H9 (cell line): ENCODE measurements at regions not wholly inside any gene's neighbourhood (a gene's known extent, or its start where the extent isn't known, plus 50 kb on each side); places are given as distances from the start of the nearest gene placed in this dataset.

ENCODE experiments used
- DNase-seq: peaks from one replicate; pipeline ENCODE4 v3.0.0-alpha.2; 2017
- H2AFZ ChIP-seq: one replicate; pipeline ENCODE4 v1.6.1; 2013; ENCODE audit warnings: mild to moderate bottlenecking, low read length, control low read depth, moderate library complexity
- H2AK5ac ChIP-seq: 2 replicates; pipeline ENCODE4 v1.6.1; 2013; ENCODE audit warnings: low read length, control low read depth, mixed read lengths; ENCODE audit not compliant: insufficient read length
- H2BK120ac ChIP-seq: one replicate; pipeline ENCODE4 v1.6.1; 2013; ENCODE audit warnings: low read depth, mild to moderate bottlenecking, low read length, control low read depth, inconsistent platforms; ENCODE audit not compliant: poor library complexity, severe bottlenecking
- H2BK12ac ChIP-seq: 2 replicates; pipeline ENCODE4 v1.6.1; 2013; ENCODE audit warnings: low read length, control low read depth, mixed read lengths, low read depth; ENCODE audit not compliant: insufficient read length
- H2BK15ac ChIP-seq: 2 replicates; pipeline ENCODE4 v1.6.1; 2013; ENCODE audit warnings: low read depth, low read length, control low read depth
- H2BK20ac ChIP-seq: one replicate; pipeline ENCODE4 v1.6.1; 2013; ENCODE audit warnings: low read depth, mild to moderate bottlenecking, low read length, control low read depth, inconsistent platforms; ENCODE audit not compliant: poor library complexity, severe bottlenecking
- H2BK5ac ChIP-seq: 2 replicates; pipeline ENCODE4 v1.6.1; 2013; ENCODE audit warnings: low read length, control low read depth, mixed read lengths; ENCODE audit not compliant: insufficient read length
- H3K14ac ChIP-seq: 2 replicates; pipeline ENCODE4 v1.6.1; 2013; ENCODE audit warnings: low read length, control low read depth; ENCODE audit not compliant: insufficient read depth
- H3K18ac ChIP-seq: 2 replicates; pipeline ENCODE4 v1.6.1; 2013; ENCODE audit warnings: low read depth, mild to moderate bottlenecking, mixed read lengths, low read length, control low read depth; ENCODE audit not compliant: insufficient read length
- H3K23ac ChIP-seq: 2 replicates; pipeline ENCODE4 v1.6.1; 2013; ENCODE audit warnings: low read length, control low read depth, mixed read lengths, low read depth; ENCODE audit not compliant: insufficient read length
- H3K23me2 ChIP-seq: 2 replicates; pipeline ENCODE4 v1.6.1; 2013; ENCODE audit warnings: low read depth, mild to moderate bottlenecking, mixed read lengths, low read length, control low read depth; ENCODE audit not compliant: insufficient read length, poor library complexity, severe bottlenecking
- H3K27ac ChIP-seq: 2 replicates; pipeline ENCODE4 v1.5.1; 2013; ENCODE audit warnings: low read length, control low read depth, mixed read lengths, low read depth; ENCODE audit not compliant: insufficient read length
- H3K27me3 ChIP-seq: 2 replicates; pipeline ENCODE4 v1.6.1; 2013; ENCODE audit warnings: low read length, control low read depth, inconsistent platforms; ENCODE audit not compliant: insufficient read depth
- H3K4ac ChIP-seq: 2 replicates; pipeline ENCODE4 v1.6.1; 2013; ENCODE audit warnings: low read depth, mild to moderate bottlenecking, control low read depth, inconsistent platforms, low read length, moderate library complexity
- H3K4me1 ChIP-seq: 2 replicates; pipeline ENCODE4 v1.6.1; 2013; ENCODE audit warnings: low read length, control low read depth, inconsistent platforms; ENCODE audit not compliant: insufficient read depth
- H3K4me2 ChIP-seq: 2 replicates; pipeline ENCODE4 v1.6.1; 2013; ENCODE audit warnings: low read length, control low read depth, mixed read lengths; ENCODE audit not compliant: insufficient read length, insufficient read depth
- H3K56ac ChIP-seq: 2 replicates; pipeline ENCODE4 v1.6.1; 2013; ENCODE audit warnings: low read depth, mild to moderate bottlenecking, mixed read lengths, low read length, control low read depth; ENCODE audit not compliant: insufficient read length
- H3K79me1 ChIP-seq: 2 replicates; pipeline ENCODE4 v1.6.1; 2013; ENCODE audit warnings: low read depth, mild to moderate bottlenecking, moderate library complexity, low read length, control low read depth, inconsistent platforms; ENCODE audit not compliant: insufficient read depth, poor library complexity, severe bottlenecking
- H3K79me2 ChIP-seq: 2 replicates; pipeline ENCODE4 v1.6.1; 2013; ENCODE audit warnings: low read length, control low read depth, inconsistent platforms; ENCODE audit not compliant: insufficient read depth
- H3K9ac ChIP-seq: 2 replicates; pipeline ENCODE4 v1.6.1; 2013; ENCODE audit warnings: low read length, control low read depth, mixed read lengths; ENCODE audit not compliant: insufficient read length; ENCODE audit errors: extremely low read depth
- H3K9me3 ChIP-seq: one replicate; pipeline ENCODE4 v1.6.1; 2013; ENCODE audit warnings: low read depth, low read length, inconsistent platforms; ENCODE audit not compliant: control insufficient read depth
- H3T11ph ChIP-seq: one replicate; pipeline ENCODE4 v1.6.1; 2013; ENCODE audit warnings: mild to moderate bottlenecking, low read length, control low read depth, inconsistent platforms
- H4K20me1 ChIP-seq: one replicate; pipeline ENCODE4 v1.6.1; 2013; ENCODE audit not compliant: control insufficient read depth, insufficient read length, insufficient read depth
- H4K5ac ChIP-seq: 2 replicates; pipeline ENCODE4 v1.6.1; 2013; ENCODE audit warnings: low read depth, mild to moderate bottlenecking, mixed read lengths, low read length, control low read depth; ENCODE audit not compliant: insufficient read length
- H4K8ac ChIP-seq: replicated peaks from 2 replicates; pipeline ENCODE4 v1.6.1; 2013; ENCODE audit warnings: low read length, control low read depth, mixed read lengths, low read depth; ENCODE audit not compliant: insufficient read length
- H4K91ac ChIP-seq: 2 replicates; pipeline ENCODE4 v1.6.1; 2013; ENCODE audit warnings: low read depth, mild to moderate bottlenecking, moderate library complexity, mixed read lengths, low read length, control low read depth; ENCODE audit not compliant: insufficient read length
- H3K27ac Mint-ChIP-seq, 3 experiments: 2 replicates in 2 of 3; 3 replicates in 1 of 3; pipeline ENCODE4 v1.8.0; 2020 to 2021; ENCODE audit warnings: mixed read lengths in 3 of 3, mild to moderate bottlenecking in 1 of 3, moderate library complexity in 1 of 3
- H3K27me3 Mint-ChIP-seq: 2 replicates; pipeline ENCODE4 v1.8.0; 2021; ENCODE audit warnings: low read depth, mild to moderate bottlenecking, moderate library complexity, mixed read lengths
- H3K36me3 Mint-ChIP-seq, 3 experiments: 2 replicates in 2 of 3; 3 replicates in 1 of 3; pipeline ENCODE4 v1.8.0; 2020 to 2021; ENCODE audit warnings: low read depth in 3 of 3, mixed read lengths in 3 of 3; ENCODE audit not compliant: insufficient read depth in 1 of 3
- H3K4me1 Mint-ChIP-seq, 2 experiments: 2 replicates each; pipeline ENCODE4 v1.8.0; 2020; ENCODE audit warnings: mixed read lengths in 2 of 2
- H3K4me3 Mint-ChIP-seq, 2 experiments: 2 replicates in 1 of 2; 3 replicates in 1 of 2; pipeline ENCODE4 v1.8.0; 2020 to 2021; ENCODE audit warnings: mild to moderate bottlenecking in 2 of 2, mixed read lengths in 2 of 2, moderate library complexity in 1 of 2
- H3K9me3 Mint-ChIP-seq, 2 experiments: 2 replicates in 1 of 2; 3 replicates in 1 of 2; pipeline ENCODE4 v1.8.0; 2020; ENCODE audit warnings: mild to moderate bottlenecking in 2 of 2, mixed read lengths in 2 of 2, moderate library complexity in 1 of 2
- WGBS: extraction: QIAGEN DNeasy Blood & Tissue Kit; methylation state at CpG from one replicate; pipeline ENCODE4 v1.1.7; 2013; ENCODE audit warnings: missing lambda C conversion rate, low lambda C conversion rate, mixed read lengths; ENCODE audit not compliant: insufficient read length; ENCODE audit errors: extremely low coverage; 5-methylcytosine and 5-hydroxymethylcytosine counted together
- TF ChIP-seq, protein P1 (sequence below): fragments of 200-600 bp; sonication (generic); conservative IDR thresholded peaks from 3 replicates; pipeline ENCODE4 v1.8.0; 2021; ENCODE audit warnings: antibody characterized with exemption, mild to moderate bottlenecking

DNA sequence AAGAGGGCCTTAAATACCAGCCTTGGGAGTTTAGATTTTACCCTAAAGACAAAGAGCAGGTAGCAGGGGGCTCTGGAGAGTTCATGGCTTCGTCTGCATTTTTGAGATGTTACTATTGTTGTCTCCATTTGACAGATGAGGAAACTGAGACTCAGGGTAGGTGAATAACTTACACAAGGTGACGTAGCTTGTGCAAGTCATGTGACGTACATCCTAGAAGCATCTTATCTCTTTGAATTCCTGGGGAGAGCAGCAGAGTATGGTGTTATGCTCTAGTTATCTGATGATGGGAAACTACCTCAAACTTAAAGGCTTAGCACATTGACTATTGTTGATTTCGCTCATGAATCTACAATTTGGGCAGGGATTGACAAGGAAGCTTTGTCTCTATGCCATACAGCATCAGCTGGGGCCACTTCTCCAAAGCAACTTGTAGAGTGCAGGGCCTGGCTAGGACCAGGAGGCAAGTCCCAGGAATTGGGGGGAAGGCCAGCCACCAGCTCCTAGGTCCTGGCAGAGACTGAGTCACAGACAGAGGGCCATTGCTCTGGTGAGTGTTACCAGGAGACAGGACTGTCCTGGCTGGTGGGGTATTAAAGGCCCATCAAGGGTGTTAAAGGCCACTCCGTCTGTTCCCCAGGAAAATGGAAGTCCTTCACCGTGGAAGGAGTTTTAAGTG lies 52.1 kb upstream of the TSKU start:
- peaks cover 17% of the 10 kb centered on the region for H3K27me3 Mint-ChIP-seq

More for the DNA sequence above, 52.1 kb upstream of the TSKU start:
- no CpG with 5 or more reads among the region's 6 CpGs for WGBS
- H4K8ac ChIP-seq: no peak overlapping the region
- Mint-ChIP-seq H3K36me3 (no peaks in the 10 kb centered on the region), H3K9me3 (no peaks in the 10 kb centered on the region; a peak in 1 of 5 replicates), H3K27ac (peak overlapping the region in 1 of 3 experiments; percentile 19; a peak in 1 of 7 replicates), H3K4me1 (peaks cover 15 to 22% of the 10 kb centered on the region in 2 experiments), H3K4me3 (no peak overlapping the region)
- no peak overlapping the region for H2BK120ac ChIP-seq
- H3K14ac ChIP-seq: no peak overlapping the region
- TF ChIP-seq, protein P1, sequence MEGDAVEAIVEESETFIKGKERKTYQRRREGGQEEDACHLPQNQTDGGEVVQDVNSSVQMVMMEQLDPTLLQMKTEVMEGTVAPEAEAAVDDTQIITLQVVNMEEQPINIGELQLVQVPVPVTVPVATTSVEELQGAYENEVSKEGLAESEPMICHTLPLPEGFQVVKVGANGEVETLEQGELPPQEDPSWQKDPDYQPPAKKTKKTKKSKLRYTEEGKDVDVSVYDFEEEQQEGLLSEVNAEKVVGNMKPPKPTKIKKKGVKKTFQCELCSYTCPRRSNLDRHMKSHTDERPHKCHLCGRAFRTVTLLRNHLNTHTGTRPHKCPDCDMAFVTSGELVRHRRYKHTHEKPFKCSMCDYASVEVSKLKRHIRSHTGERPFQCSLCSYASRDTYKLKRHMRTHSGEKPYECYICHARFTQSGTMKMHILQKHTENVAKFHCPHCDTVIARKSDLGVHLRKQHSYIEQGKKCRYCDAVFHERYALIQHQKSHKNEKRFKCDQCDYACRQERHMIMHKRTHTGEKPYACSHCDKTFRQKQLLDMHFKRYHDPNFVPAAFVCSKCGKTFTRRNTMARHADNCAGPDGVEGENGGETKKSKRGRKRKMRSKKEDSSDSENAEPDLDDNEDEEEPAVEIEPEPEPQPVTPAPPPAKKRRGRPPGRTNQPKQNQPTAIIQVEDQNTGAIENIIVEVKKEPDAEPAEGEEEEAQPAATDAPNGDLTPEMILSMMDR: no peak
- H3K56ac ChIP-seq: no peak overlapping the region
- H3K4me1 ChIP-seq: peaks cover 2% of the 10 kb centered on the region; the same call in 1 of the 2 replicates
- no peak overlapping the region for H3K27ac ChIP-seq
- no peaks in the 10 kb centered on the region; the same call in 1 of the 2 replicates for H3K27me3 ChIP-seq
- H2BK5ac ChIP-seq: no peak overlapping the region
- no peaks in the 10 kb centered on the region for H3K9me3 ChIP-seq
- no peak for DNase-seq
- H2AK5ac ChIP-seq: no peak overlapping the region
- H4K91ac ChIP-seq: no peak overlapping the region
- no peak overlapping the region for H3K9ac ChIP-seq
- H4K5ac ChIP-seq: no peak overlapping the region
- H2BK12ac ChIP-seq: no peak overlapping the region
- no peak overlapping the region for H3T11ph ChIP-seq
- H2BK20ac ChIP-seq: no peak overlapping the region
- no peak overlapping the region for H2BK15ac ChIP-seq
- H3K4ac ChIP-seq: no peak overlapping the region
- no peaks in the 10 kb centered on the region for H3K79me1 ChIP-seq
- H3K79me2 ChIP-seq: no peaks in the 10 kb centered on the region
- H3K23me2 ChIP-seq: no peaks in the 10 kb centered on the region
- H3K23ac ChIP-seq: no peak overlapping the region
- H3K18ac ChIP-seq: no peak overlapping the region
- H4K20me1 ChIP-seq: no peaks in the 10 kb centered on the region
- no peak overlapping the region for H3K4me2 ChIP-seq
- H2AFZ ChIP-seq: no peak overlapping the region
